Colonic mucosa (tissue), 4 donors: ENCODE measurements at regions not wholly inside any gene's neighbourhood (a gene's known extent, or its start where the extent isn't known, plus 50 kb on each side); places are given as distances from the start of the nearest gene placed in this dataset.

Experiments
- DNase-seq: peaks from one replicate; pipeline ENCODE4 v3.0.0-alpha.2; 2020
- H3K27ac ChIP-seq: fragments of 200-600 bp; one replicate; pipeline ENCODE4 v1.8.0; 2021
- H3K27me3 ChIP-seq: fragments of 200-600 bp; one replicate; pipeline ENCODE4 v1.8.0; 2021
- H3K36me3 ChIP-seq: fragments of 200-600 bp; one replicate; pipeline ENCODE4 v1.8.0; 2021
- H3K4me1 ChIP-seq: fragments of 200-600 bp; one replicate; pipeline ENCODE4 v1.8.0; 2021; ENCODE audit warnings: mild to moderate bottlenecking
- H3K4me3 ChIP-seq: fragments of 200-600 bp; one replicate; pipeline ENCODE4 v1.8.0; 2021
- H3K9ac ChIP-seq, 2 donors: one replicate each; pipeline ENCODE4 v1.7.0; 2013; ENCODE audit warnings: control low read depth in 2 of 2, low read depth in 2 of 2, low read length in 2 of 2
- H3K9me3 ChIP-seq: fragments of 200-600 bp; one replicate; pipeline ENCODE4 v1.8.0; 2021
- CTCF ChIP-seq: fragments of 200-600 bp; IDR thresholded peaks from one replicate; pipeline ENCODE4 v1.8.0; 2022; ENCODE audit warnings: antibody characterized with exemption, mild to moderate bottlenecking
- intact Hi-C: fragments of 100-400 bp; cut with DNase I; formaldehyde crosslinking; loops from one replicate; pipeline ENCODE4 v1.14.1; 2022
- donor health status: healthy.
- donor health status: DM: no; HTN: no; CAD: no.
- donor health status: DM: no; HTN: no; CAD: no.

- intact Hi-C loops = no loop called here
- H3K9ac ChIP-seq = no peak overlapping the region
- no peaks in the 10 kb centered on the region for H3K27me3 ChIP-seq
- DNase-seq = no peak
- no peak overlapping the region for H3K4me3 ChIP-seq
- no peak overlapping the region for H3K27ac ChIP-seq
- H3K4me1 ChIP-seq = no peaks in the 10 kb centered on the region
- H3K9me3 ChIP-seq = no peaks in the 10 kb centered on the region
- no peak for TF ChIP-seq CTCF
- H3K36me3 ChIP-seq = no peaks in the 10 kb centered on the region
Measured at GRCh38 chr4:123667496-123667895, 270.9 kb downstream of the SPRY1 start.

- Histone ChIP-seq H3K9me3 (no peaks in the 10 kb centered on the region), H3K4me1 (no peaks in the 10 kb centered on the region), H3K36me3 (no peaks in the 10 kb centered on the region), H3K9ac (no peak overlapping the region), H3K4me3 (no peak overlapping the region), H3K27me3 (no peaks in the 10 kb centered on the region), H3K27ac (no peak overlapping the region)
- intact Hi-C loops = no loop called here
- no peak for TF ChIP-seq CTCF
- no peak for DNase-seq
Measured at GRCh38 chr4:123667991-123668390, 271.4 kb downstream of the SPRY1 start.

- Histone ChIP-seq H3K9me3 (no peaks in the 10 kb centered on the region), H3K4me1 (no peaks in the 10 kb centered on the region), H3K27ac (no peak overlapping the region), H3K27me3 (no peaks in the 10 kb centered on the region), H3K36me3 (no peaks in the 10 kb centered on the region), H3K4me3 (no peak overlapping the region), H3K9ac (no peak overlapping the region)
- intact Hi-C loops = no loop called here
- no peak for DNase-seq
- no peak for TF ChIP-seq CTCF
Measured at GRCh38 chr4:123671636-123672404, 275.2 kb downstream of the SPRY1 start.

- Histone ChIP-seq H3K27me3 (no peaks in the 10 kb centered on the region), H3K36me3 (no peaks in the 10 kb centered on the region), H3K4me3 (no peak overlapping the region), H3K9me3 (no peaks in the 10 kb centered on the region), H3K9ac (no peak overlapping the region), H3K4me1 (no peaks in the 10 kb centered on the region), H3K27ac (no peak overlapping the region)
- intact Hi-C loops = no loop called here
- no peak for TF ChIP-seq CTCF
- DNase-seq = no peak
Measured at GRCh38 chr4:123672987-123673386, 276.4 kb downstream of the SPRY1 start.

GRCh38 chr4:123673971-123674370 is 277.4 kb downstream of the SPRY1 start:
- Histone ChIP-seq H3K4me3 (no peak overlapping the region), H3K27ac (no peak overlapping the region), H3K9ac (no peak overlapping the region), H3K9me3 (no peaks in the 10 kb centered on the region), H3K27me3 (no peaks in the 10 kb centered on the region), H3K4me1 (no peaks in the 10 kb centered on the region), H3K36me3 (no peaks in the 10 kb centered on the region)
- DNase-seq = no peak
- no peak for TF ChIP-seq CTCF
- intact Hi-C loops = no loop called here
